ENCODE measurements at regions not wholly inside any gene's neighbourhood (a gene's known extent, or its start where the extent isn't known, plus 50 kb on each side); places are given as distances from the start of the nearest gene placed in this dataset.

DNA sequence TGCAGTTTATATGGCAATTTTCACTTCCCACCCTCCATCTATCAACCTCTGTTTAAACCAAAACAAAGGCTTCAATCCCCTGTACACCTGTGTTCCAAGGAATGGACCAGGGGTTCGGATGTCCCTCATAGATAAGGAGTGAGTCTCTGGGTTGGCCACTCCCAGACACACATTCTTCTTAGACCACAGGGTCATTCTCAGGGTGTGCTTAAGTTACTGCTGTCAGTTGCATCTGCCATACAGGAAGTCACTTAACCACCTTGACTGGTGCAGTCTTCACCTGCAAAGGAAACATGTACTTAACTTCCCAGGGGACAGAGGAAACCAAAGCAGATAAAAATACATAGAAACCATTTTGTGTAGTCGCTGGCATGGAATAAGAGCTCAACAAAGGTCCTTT, 151.0 kb upstream of the NDUFV2 start (continued):
- TF ChIP-seq, protein P1, sequence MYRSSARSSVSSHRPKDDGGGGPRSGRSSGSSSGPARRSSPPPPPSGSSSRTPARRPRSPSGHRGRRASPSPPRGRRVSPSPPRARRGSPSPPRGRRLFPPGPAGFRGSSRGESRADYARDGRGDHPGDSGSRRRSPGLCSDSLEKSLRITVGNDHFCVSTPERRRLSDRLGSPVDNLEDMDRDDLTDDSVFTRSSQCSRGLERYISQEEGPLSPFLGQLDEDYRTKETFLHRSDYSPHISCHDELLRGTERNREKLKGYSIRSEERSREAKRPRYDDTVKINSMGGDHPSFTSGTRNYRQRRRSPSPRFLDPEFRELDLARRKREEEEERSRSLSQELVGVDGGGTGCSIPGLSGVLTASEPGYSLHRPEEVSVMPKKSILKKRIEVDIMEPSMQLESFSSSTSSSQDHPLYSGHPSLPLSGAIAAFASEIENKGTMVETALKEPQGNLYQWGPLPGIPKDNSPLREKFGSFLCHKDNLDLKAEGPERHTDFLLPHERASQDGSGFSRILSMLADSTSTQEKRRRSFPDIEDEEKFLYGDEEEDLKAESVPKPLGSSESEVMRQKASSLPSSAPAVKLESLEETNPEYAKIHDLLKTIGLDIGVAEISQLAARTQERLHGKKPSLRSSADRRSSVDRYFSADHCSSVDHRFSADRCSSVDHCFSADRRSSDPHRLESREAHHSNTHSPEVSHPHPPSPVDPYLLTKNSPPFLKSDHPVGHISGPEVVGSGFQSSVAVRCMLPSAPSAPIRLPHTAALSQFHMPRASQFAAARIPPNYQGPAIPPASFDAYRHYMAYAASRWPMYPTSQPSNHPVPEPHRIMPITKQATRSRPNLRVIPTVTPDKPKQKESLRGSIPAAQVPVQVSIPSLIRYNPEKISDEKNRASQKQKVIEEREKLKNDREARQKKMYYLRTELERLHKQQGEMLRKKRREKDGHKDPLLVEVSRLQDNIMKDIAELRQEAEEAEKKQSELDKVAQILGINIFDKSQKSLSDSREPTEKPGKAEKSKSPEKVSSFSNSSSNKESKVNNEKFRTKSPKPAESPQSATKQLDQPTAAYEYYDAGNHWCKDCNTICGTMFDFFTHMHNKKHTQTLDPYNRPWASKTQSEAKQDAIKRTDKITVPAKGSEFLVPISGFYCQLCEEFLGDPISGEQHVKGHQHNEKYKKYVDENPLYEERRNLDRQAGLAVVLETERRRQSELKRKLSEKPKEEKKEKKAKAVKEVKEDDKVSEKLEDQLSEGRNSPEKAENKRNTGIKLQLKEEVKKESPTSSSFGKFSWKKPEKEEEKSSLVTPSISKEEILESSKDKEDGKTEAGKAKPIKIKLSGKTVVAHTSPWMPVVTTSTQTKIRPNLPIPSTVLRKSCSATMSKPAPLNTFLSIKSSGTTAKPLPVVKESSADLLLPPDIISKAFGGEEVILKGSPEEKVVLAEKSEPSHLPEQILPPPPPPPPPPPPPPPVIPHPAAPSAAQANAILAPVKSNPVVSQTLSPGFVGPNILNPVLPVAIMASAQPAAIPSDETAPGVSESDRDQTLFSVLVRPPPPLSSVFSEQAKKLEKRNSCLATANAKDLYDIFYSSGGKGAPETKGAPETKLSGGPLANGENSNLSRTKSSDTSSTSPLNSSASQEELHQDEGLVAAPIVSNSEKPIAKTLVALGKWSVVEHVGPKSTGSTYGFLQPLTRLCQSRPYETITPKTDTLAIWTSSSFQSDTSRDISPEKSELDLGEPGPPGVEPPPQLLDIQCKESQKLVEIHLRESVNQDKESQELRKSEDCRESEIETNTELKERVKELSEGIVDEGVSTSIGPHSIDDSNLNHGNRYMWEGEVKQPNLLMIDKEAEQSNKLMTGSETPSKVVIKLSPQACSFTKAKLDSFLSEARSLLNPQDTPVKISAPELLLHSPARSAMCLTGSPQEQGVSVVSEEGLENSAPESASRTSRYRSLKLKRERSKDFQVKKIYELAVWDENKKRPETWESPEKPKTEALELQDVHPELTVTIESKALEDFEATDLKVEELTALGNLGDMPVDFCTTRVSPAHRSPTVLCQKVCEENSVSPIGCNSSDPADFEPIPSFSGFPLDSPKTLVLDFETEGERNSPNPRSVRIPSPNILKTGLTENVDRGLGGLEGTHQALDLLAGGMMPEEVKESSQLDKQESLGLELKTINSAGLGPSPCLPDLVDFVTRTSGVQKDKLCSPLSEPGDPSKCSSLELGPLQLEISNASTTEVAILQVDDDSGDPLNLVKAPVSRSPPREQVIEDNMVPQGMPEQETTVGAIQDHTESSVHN (CRISPR knock-in tag; IDR thresholded peaks at IDR 0.05), result no peak
- TF ChIP-seq AFF4 (CRISPR knock-in tag; IDR thresholded peaks at IDR 0.05) (no peak), MAFG (CRISPR knock-in tag; IDR thresholded peaks at IDR 0.05) (no peak), ESRRA (CRISPR knock-in tag; IDR thresholded peaks at IDR 0.05; ENCODE audit: low read depth) (no peak), FOXC1 (CRISPR knock-in tag; IDR thresholded peaks at IDR 0.05; ENCODE audit: borderline replicate concordance) (no peak), KLF6 (CRISPR knock-in tag; IDR thresholded peaks at IDR 0.05) (no peak), ATM (IDR thresholded peaks at IDR 0.05; ENCODE audit: borderline replicate concordance) (no peak)
